Stimulated activated CD8-positive, alpha-beta memory T cell treated with anti-CD3 and anti-CD28 coated beads, Interleukin-4, amount 100 ng/mL, for 48 hours (primary cell): ENCODE measurements at regions not wholly inside any gene's neighbourhood (a gene's known extent, or its start where the extent isn't known, plus 50 kb on each side); places are given as distances from the start of the nearest gene placed in this dataset.
"Not testable (repeated sequence)": the region's sequence is repeated elsewhere in the genome, so short reads cannot be mapped to it uniquely, and the experiment has no call there.

ENCODE experiments used
- DNase-seq: peaks from one replicate; pipeline ENCODE4 v3.0.0-alpha.2; 2020

- DNase-seq: no peak
Measured at GRCh38 chr13:19123502-19123901, 58.1 kb downstream of the TUBA3C start.

GRCh38 chr13:19117913-19118739 is 63.5 kb downstream of the TUBA3C start:
- no peak for DNase-seq

- DNase-seq: not testable (repeated sequence)
Measured at GRCh38 chr13:19109225-19109624, 72.4 kb downstream of the TUBA3C start.

GRCh38 chr13:19103140-19103539 is 78.5 kb downstream of the TUBA3C start:
- no peak for DNase-seq

GRCh38 chr13:19093369-19093768 is 88.3 kb downstream of the TUBA3C start:
- DNase-seq: no peak

- DNase-seq: no peak
Measured at GRCh38 chr13:19090495-19090894, 91.1 kb downstream of the TUBA3C start.

- no peak for DNase-seq
Measured at GRCh38 chr13:19089315-19089714, 92.3 kb downstream of the TUBA3C start.

GRCh38 chr13:19088416-19088815 is 93.2 kb downstream of the TUBA3C start:
- DNase-seq: no peak

- no peak for DNase-seq
Measured at GRCh38 chr13:19085876-19086275, 95.7 kb downstream of the TUBA3C start.

- no peak for DNase-seq
Measured at GRCh38 chr13:19085258-19085657, 96.4 kb downstream of the TUBA3C start.

GRCh38 chr13:19083340-19083739 is 98.3 kb downstream of the TUBA3C start:
- DNase-seq: no peak

- no peak for DNase-seq
Measured at GRCh38 chr13:19075418-19075817, 106.2 kb downstream of the TUBA3C start.

GRCh38 chr13:19074519-19074918 is 107.1 kb downstream of the TUBA3C start:
- no peak for DNase-seq

- not testable (repeated sequence) for DNase-seq
Measured at GRCh38 chr13:19074106-19074505, 107.5 kb downstream of the TUBA3C start.

- not testable (repeated sequence) for DNase-seq
Measured at GRCh38 chr13:19072956-19073706, 108.5 kb downstream of the TUBA3C start.

- DNase-seq: no peak
Measured at GRCh38 chr13:19072543-19072942, 109.1 kb downstream of the TUBA3C start.

GRCh38 chr13:19071161-19071936 is 110.3 kb downstream of the TUBA3C start:
- DNase-seq: no peak

GRCh38 chr13:19070398-19070735 is 111.3 kb downstream of the TUBA3C start:
- DNase-seq: no peak

- DNase-seq: no peak
Measured at GRCh38 chr13:19069684-19070397, 111.8 kb downstream of the TUBA3C start.

GRCh38 chr13:19068691-19069090 is 112.9 kb downstream of the TUBA3C start:
- no peak for DNase-seq

- DNase-seq: no peak
Measured at GRCh38 chr13:19067767-19068166, 113.9 kb downstream of the TUBA3C start.

- DNase-seq: no peak
Measured at GRCh38 chr13:19062801-19063200, 118.8 kb downstream of the TUBA3C start.
